H9 (cell line): ENCODE measurements at regions not wholly inside any gene's neighbourhood (a gene's known extent, or its start where the extent isn't known, plus 50 kb on each side); places are given as distances from the start of the nearest gene placed in this dataset.

Experiments
- DNase-seq: peaks from one replicate; pipeline ENCODE4 v3.0.0-alpha.2; 2017
- H2AFZ ChIP-seq: one replicate; pipeline ENCODE4 v1.6.1; 2013; ENCODE audit warnings: mild to moderate bottlenecking, low read length, control low read depth, moderate library complexity
- H2AK5ac ChIP-seq: 2 replicates; pipeline ENCODE4 v1.6.1; 2013; ENCODE audit warnings: low read length, control low read depth, mixed read lengths; ENCODE audit not compliant: insufficient read length
- H2BK120ac ChIP-seq: one replicate; pipeline ENCODE4 v1.6.1; 2013; ENCODE audit warnings: low read depth, mild to moderate bottlenecking, low read length, control low read depth, inconsistent platforms; ENCODE audit not compliant: poor library complexity, severe bottlenecking
- H2BK12ac ChIP-seq: 2 replicates; pipeline ENCODE4 v1.6.1; 2013; ENCODE audit warnings: low read length, control low read depth, mixed read lengths, low read depth; ENCODE audit not compliant: insufficient read length
- H2BK15ac ChIP-seq: 2 replicates; pipeline ENCODE4 v1.6.1; 2013; ENCODE audit warnings: low read depth, low read length, control low read depth
- H2BK20ac ChIP-seq: one replicate; pipeline ENCODE4 v1.6.1; 2013; ENCODE audit warnings: low read depth, mild to moderate bottlenecking, low read length, control low read depth, inconsistent platforms; ENCODE audit not compliant: poor library complexity, severe bottlenecking
- H2BK5ac ChIP-seq: 2 replicates; pipeline ENCODE4 v1.6.1; 2013; ENCODE audit warnings: low read length, control low read depth, mixed read lengths; ENCODE audit not compliant: insufficient read length
- H3K14ac ChIP-seq: 2 replicates; pipeline ENCODE4 v1.6.1; 2013; ENCODE audit warnings: low read length, control low read depth; ENCODE audit not compliant: insufficient read depth
- H3K18ac ChIP-seq: 2 replicates; pipeline ENCODE4 v1.6.1; 2013; ENCODE audit warnings: low read depth, mild to moderate bottlenecking, mixed read lengths, low read length, control low read depth; ENCODE audit not compliant: insufficient read length
- H3K23ac ChIP-seq: 2 replicates; pipeline ENCODE4 v1.6.1; 2013; ENCODE audit warnings: low read length, control low read depth, mixed read lengths, low read depth; ENCODE audit not compliant: insufficient read length
- H3K23me2 ChIP-seq: 2 replicates; pipeline ENCODE4 v1.6.1; 2013; ENCODE audit warnings: low read depth, mild to moderate bottlenecking, mixed read lengths, low read length, control low read depth; ENCODE audit not compliant: insufficient read length, poor library complexity, severe bottlenecking
- H3K27ac ChIP-seq: 2 replicates; pipeline ENCODE4 v1.5.1; 2013; ENCODE audit warnings: low read length, control low read depth, mixed read lengths, low read depth; ENCODE audit not compliant: insufficient read length
- H3K27me3 ChIP-seq: 2 replicates; pipeline ENCODE4 v1.6.1; 2013; ENCODE audit warnings: low read length, control low read depth, inconsistent platforms; ENCODE audit not compliant: insufficient read depth
- H3K4ac ChIP-seq: 2 replicates; pipeline ENCODE4 v1.6.1; 2013; ENCODE audit warnings: low read depth, mild to moderate bottlenecking, control low read depth, inconsistent platforms, low read length, moderate library complexity
- H3K4me1 ChIP-seq: 2 replicates; pipeline ENCODE4 v1.6.1; 2013; ENCODE audit warnings: low read length, control low read depth, inconsistent platforms; ENCODE audit not compliant: insufficient read depth
- H3K4me2 ChIP-seq: 2 replicates; pipeline ENCODE4 v1.6.1; 2013; ENCODE audit warnings: low read length, control low read depth, mixed read lengths; ENCODE audit not compliant: insufficient read length, insufficient read depth
- H3K56ac ChIP-seq: 2 replicates; pipeline ENCODE4 v1.6.1; 2013; ENCODE audit warnings: low read depth, mild to moderate bottlenecking, mixed read lengths, low read length, control low read depth; ENCODE audit not compliant: insufficient read length
- H3K79me1 ChIP-seq: 2 replicates; pipeline ENCODE4 v1.6.1; 2013; ENCODE audit warnings: low read depth, mild to moderate bottlenecking, moderate library complexity, low read length, control low read depth, inconsistent platforms; ENCODE audit not compliant: insufficient read depth, poor library complexity, severe bottlenecking
- H3K79me2 ChIP-seq: 2 replicates; pipeline ENCODE4 v1.6.1; 2013; ENCODE audit warnings: low read length, control low read depth, inconsistent platforms; ENCODE audit not compliant: insufficient read depth
- H3K9ac ChIP-seq: 2 replicates; pipeline ENCODE4 v1.6.1; 2013; ENCODE audit warnings: low read length, control low read depth, mixed read lengths; ENCODE audit not compliant: insufficient read length; ENCODE audit errors: extremely low read depth
- H3K9me3 ChIP-seq: one replicate; pipeline ENCODE4 v1.6.1; 2013; ENCODE audit warnings: low read depth, low read length, inconsistent platforms; ENCODE audit not compliant: control insufficient read depth
- H3T11ph ChIP-seq: one replicate; pipeline ENCODE4 v1.6.1; 2013; ENCODE audit warnings: mild to moderate bottlenecking, low read length, control low read depth, inconsistent platforms
- H4K20me1 ChIP-seq: one replicate; pipeline ENCODE4 v1.6.1; 2013; ENCODE audit not compliant: control insufficient read depth, insufficient read length, insufficient read depth
- H4K5ac ChIP-seq: 2 replicates; pipeline ENCODE4 v1.6.1; 2013; ENCODE audit warnings: low read depth, mild to moderate bottlenecking, mixed read lengths, low read length, control low read depth; ENCODE audit not compliant: insufficient read length
- H4K8ac ChIP-seq: replicated peaks from 2 replicates; pipeline ENCODE4 v1.6.1; 2013; ENCODE audit warnings: low read length, control low read depth, mixed read lengths, low read depth; ENCODE audit not compliant: insufficient read length
- H4K91ac ChIP-seq: 2 replicates; pipeline ENCODE4 v1.6.1; 2013; ENCODE audit warnings: low read depth, mild to moderate bottlenecking, moderate library complexity, mixed read lengths, low read length, control low read depth; ENCODE audit not compliant: insufficient read length
- H3K27ac Mint-ChIP-seq, 3 experiments: 2 replicates in 2 of 3; 3 replicates in 1 of 3; pipeline ENCODE4 v1.8.0; 2020 to 2021; ENCODE audit warnings: mixed read lengths in 3 of 3, mild to moderate bottlenecking in 1 of 3, moderate library complexity in 1 of 3
- H3K27me3 Mint-ChIP-seq: 2 replicates; pipeline ENCODE4 v1.8.0; 2021; ENCODE audit warnings: low read depth, mild to moderate bottlenecking, moderate library complexity, mixed read lengths
- H3K36me3 Mint-ChIP-seq, 3 experiments: 2 replicates in 2 of 3; 3 replicates in 1 of 3; pipeline ENCODE4 v1.8.0; 2020 to 2021; ENCODE audit warnings: low read depth in 3 of 3, mixed read lengths in 3 of 3; ENCODE audit not compliant: insufficient read depth in 1 of 3
- H3K4me1 Mint-ChIP-seq, 2 experiments: 2 replicates each; pipeline ENCODE4 v1.8.0; 2020; ENCODE audit warnings: mixed read lengths in 2 of 2
- H3K4me3 Mint-ChIP-seq, 2 experiments: 2 replicates in 1 of 2; 3 replicates in 1 of 2; pipeline ENCODE4 v1.8.0; 2020 to 2021; ENCODE audit warnings: mild to moderate bottlenecking in 2 of 2, mixed read lengths in 2 of 2, moderate library complexity in 1 of 2
- H3K9me3 Mint-ChIP-seq, 2 experiments: 2 replicates in 1 of 2; 3 replicates in 1 of 2; pipeline ENCODE4 v1.8.0; 2020; ENCODE audit warnings: mild to moderate bottlenecking in 2 of 2, mixed read lengths in 2 of 2, moderate library complexity in 1 of 2
- WGBS: extraction: QIAGEN DNeasy Blood & Tissue Kit; methylation state at CpG from one replicate; pipeline ENCODE4 v1.1.7; 2013; ENCODE audit warnings: missing lambda C conversion rate, low lambda C conversion rate, mixed read lengths; ENCODE audit not compliant: insufficient read length; ENCODE audit errors: extremely low coverage; 5-methylcytosine and 5-hydroxymethylcytosine counted together
- TF ChIP-seq, protein P1 (sequence below): fragments of 200-600 bp; sonication (generic); conservative IDR thresholded peaks from 3 replicates; pipeline ENCODE4 v1.8.0; 2021; ENCODE audit warnings: antibody characterized with exemption, mild to moderate bottlenecking

DNA sequence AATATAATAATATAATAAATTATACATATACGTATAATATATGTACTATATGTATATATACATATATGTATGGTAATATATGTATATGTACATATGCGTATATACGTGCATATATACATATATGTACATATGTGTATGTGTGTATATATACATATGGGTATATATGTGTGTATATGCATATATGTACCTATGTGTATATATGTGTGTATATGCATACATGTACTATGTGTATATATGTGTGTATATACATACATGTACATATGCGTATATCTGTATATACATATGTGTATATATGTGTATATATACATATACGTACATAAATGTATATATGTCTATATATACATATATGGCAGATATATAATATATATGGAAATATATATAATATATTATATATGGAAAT lies 74.8 kb upstream of the ST3GAL6 start:
- Histone ChIP-seq H4K5ac (no peak overlapping the region), H3K27ac (no peak overlapping the region), H3K23me2 (no peaks in the 10 kb centered on the region), H3T11ph (no peak overlapping the region), H3K9me3 (no peaks in the 10 kb centered on the region), H3K4me1 (no peaks in the 10 kb centered on the region), H2BK12ac (no peak overlapping the region), H2BK20ac (no peak overlapping the region), H2AFZ (no peak overlapping the region), H3K18ac (no peak overlapping the region), H3K27me3 (no peaks in the 10 kb centered on the region), H2AK5ac (no peak overlapping the region), H3K79me2 (no peaks in the 10 kb centered on the region), H4K20me1 (no peaks in the 10 kb centered on the region), H3K79me1 (no peaks in the 10 kb centered on the region), H3K14ac (no peak overlapping the region), H3K56ac (no peak overlapping the region), H3K4me2 (no peak overlapping the region), H2BK5ac (no peak overlapping the region), H3K4ac (no peak overlapping the region), H4K91ac (no peak overlapping the region), H4K8ac (no peak overlapping the region), H3K9ac (no peak overlapping the region), H2BK120ac (no peak overlapping the region), H2BK15ac (no peak overlapping the region), H3K23ac (no peak overlapping the region)
- Mint-ChIP-seq H3K9me3 (peaks cover 6 to 7% of the 10 kb centered on the region in 2 experiments), H3K27ac (no peak overlapping the region), H3K27me3 (no peaks in the 10 kb centered on the region), H3K36me3 (no peaks in the 10 kb centered on the region), H3K4me1 (no peaks in the 10 kb centered on the region), H3K4me3 (no peak overlapping the region)
- WGBS: no CpG with 5 or more reads among the region's 5 CpGs
- TF ChIP-seq, protein P1, sequence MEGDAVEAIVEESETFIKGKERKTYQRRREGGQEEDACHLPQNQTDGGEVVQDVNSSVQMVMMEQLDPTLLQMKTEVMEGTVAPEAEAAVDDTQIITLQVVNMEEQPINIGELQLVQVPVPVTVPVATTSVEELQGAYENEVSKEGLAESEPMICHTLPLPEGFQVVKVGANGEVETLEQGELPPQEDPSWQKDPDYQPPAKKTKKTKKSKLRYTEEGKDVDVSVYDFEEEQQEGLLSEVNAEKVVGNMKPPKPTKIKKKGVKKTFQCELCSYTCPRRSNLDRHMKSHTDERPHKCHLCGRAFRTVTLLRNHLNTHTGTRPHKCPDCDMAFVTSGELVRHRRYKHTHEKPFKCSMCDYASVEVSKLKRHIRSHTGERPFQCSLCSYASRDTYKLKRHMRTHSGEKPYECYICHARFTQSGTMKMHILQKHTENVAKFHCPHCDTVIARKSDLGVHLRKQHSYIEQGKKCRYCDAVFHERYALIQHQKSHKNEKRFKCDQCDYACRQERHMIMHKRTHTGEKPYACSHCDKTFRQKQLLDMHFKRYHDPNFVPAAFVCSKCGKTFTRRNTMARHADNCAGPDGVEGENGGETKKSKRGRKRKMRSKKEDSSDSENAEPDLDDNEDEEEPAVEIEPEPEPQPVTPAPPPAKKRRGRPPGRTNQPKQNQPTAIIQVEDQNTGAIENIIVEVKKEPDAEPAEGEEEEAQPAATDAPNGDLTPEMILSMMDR: no peak
- no peak for DNase-seq
